ENCODE measurements at regions not wholly inside any gene's neighbourhood (a gene's known extent, or its start where the extent isn't known, plus 50 kb on each side); places are given as distances from the start of the nearest gene placed in this dataset.

DNA sequence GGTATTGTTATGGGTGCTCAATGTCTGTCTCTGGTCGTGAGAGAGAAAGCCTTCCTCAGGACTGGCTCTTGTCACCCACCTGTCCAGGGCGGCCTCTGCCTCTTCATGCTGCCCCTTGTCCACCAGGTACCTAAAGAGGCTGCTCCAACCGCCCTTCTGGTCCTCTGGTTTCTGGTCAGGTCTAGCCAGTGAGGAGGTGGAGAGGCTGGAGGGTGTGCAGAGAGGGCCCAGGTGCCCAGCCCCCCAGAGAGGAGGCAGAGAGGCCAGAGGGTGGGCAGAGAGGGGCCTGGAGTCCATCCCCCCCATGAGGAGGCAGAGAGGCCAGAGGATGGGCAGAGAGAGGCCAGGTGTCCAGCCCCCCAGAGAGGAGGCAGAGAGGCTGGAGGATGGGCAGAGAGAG is 329.8 kb upstream of the IRX4 start:
- Histone ChIP-seq H3K9me1 (replicated peaks; ENCODE audit: control insufficient read depth, extremely low read depth, insufficient read depth, low read length) (no peaks in the 10 kb centered on the region), H3K4me1 (ENCODE audit: control insufficient read depth, extremely low read depth, insufficient read depth, low read length) (no peaks in the 10 kb centered on the region), H3K4me3 (replicated peaks in 1 of 3; ENCODE audit: insufficient read depth in 1 of 3, low read depth in 1 of 3, low read length in 3 of 3) (no peak overlapping the region), H3K79me2 (ENCODE audit: control insufficient read depth, insufficient read depth, low read length) (no peaks in the 10 kb centered on the region), H3K9me3 (replicated peaks; ENCODE audit: control insufficient read depth, insufficient read depth, low read length) (no peaks in the 10 kb centered on the region), H2AFZ (ENCODE audit: low read depth, low read length) (no peak overlapping the region), H3K4me2 (ENCODE audit: insufficient read depth, low read length) (no peak overlapping the region), H3K36me3 (ENCODE audit: control insufficient read depth in 2 of 2, extremely low read depth in 1 of 2, insufficient read depth in 2 of 2, low read length in 2 of 2) (no peaks in the 10 kb centered on the region), H3K9ac (replicated peaks; ENCODE audit: extremely low read depth, insufficient read depth, low read length) (no peak overlapping the region), H3K27me3 (ENCODE audit: control insufficient read depth in 2 of 2, insufficient read depth in 2 of 2, low read length in 2 of 2) (no peaks in the 10 kb centered on the region), H3K27ac (ENCODE audit: insufficient read depth, low read depth, low read length) (no peak overlapping the region), H4K20me1 (replicated peaks; ENCODE audit: control insufficient read depth, extremely low read depth, insufficient read depth, low read length) (no peaks in the 10 kb centered on the region)
- CTCF ChIA-PET, result no interaction called here
- POLR2A ChIA-PET, result no interaction called here
- intact Hi-C loops (cut with micrococcal nuclease), result no loop called here
- TF ChIP-seq MYC (IDR thresholded peaks at IDR 0.05; ENCODE audit: low read depth, low read length) (no peak), CTCF (IDR thresholded peaks at IDR 0.05; ENCODE audit: extremely low read depth in 1 of 2, insufficient read depth in 1 of 2, low read depth in 1 of 2, low read length in 2 of 2) (no peak), MAX (IDR thresholded peaks at IDR 0.05; ENCODE audit: insufficient read depth, insufficient read length) (no peak), POLR2AphosphoS5 (IDR thresholded peaks at IDR 0.05; ENCODE audit: insufficient read depth, low read depth, low read length) (no peak), JUN (IDR thresholded peaks at IDR 0.05; ENCODE audit: borderline replicate concordance, insufficient read depth, insufficient read length, low read depth) (no peak), EZH2 (IDR thresholded peaks at IDR 0.05; ENCODE audit: borderline replicate concordance, low read depth, low read length, severe bottlenecking) (no peak), GATA2 (IDR thresholded peaks at IDR 0.05; ENCODE audit: insufficient read depth, insufficient read length, low read depth, low read length) (no peak), FOS (IDR thresholded peaks at IDR 0.05; ENCODE audit: borderline replicate concordance, insufficient read depth, low read length) (no peak), POLR2A (IDR thresholded peaks at IDR 0.05; ENCODE audit: low read depth, low read length) (no peak)
- DNase-seq (ENCODE audit: low read depth, low spot score) (no peak), FAIRE-seq (no peak)
- no TSS peak for BruUV-seq (replicated peaks)
- dilution Hi-C loops (cut with MboI; ENCODE audit: extremely low pct_ligation_motif_present, low sequenced_read_pairs), result no loop called here

Measured in endothelial cell of umbilical vein (primary cell).